K562 (cell line): ENCODE measurements at regions not wholly inside any gene's neighbourhood (a gene's known extent, or its start where the extent isn't known, plus 50 kb on each side); places are given as distances from the start of the nearest gene placed in this dataset.

ENCODE experiments used
- ATAC-seq: fragments of 200-7000 bp; cut with Tn5 transposase; 3 replicates; pipeline ENCODE4 v1.9.1; 2020; ENCODE audit warnings: moderate library complexity
- BruUV-seq: library from RNA; stranded (reverse); fragments of 400-500 nt; replicated peaks from 2 replicates; lab custom pipeline; 2021; lab: Mats Ljungman, UMichigan
- CTCF ChIA-PET: fragments of 300-600 bp; formaldehyde crosslinking; extraction: SDS; loops from one replicate; lab custom pipeline; 2021; ENCODE audit warnings: low intra/inter-chr PET ratio; lab: Yijun Ruan, JAX
- POLR2A ChIA-PET: fragments of 300-600, 350-650 bp; sonication (Branson Sonifier 250); formaldehyde crosslinking; extraction: SDS; loops from one replicate; lab custom pipeline; 2021; ENCODE audit warnings: antibody characterized with exemption, inconsistent platforms; lab: Yijun Ruan, JAX
- DNase-seq, 4 experiments: peaks; one replicate each; pipeline versions ENCODE4 v3.0.0 to v3.0.0-alpha.2; 2011 to 2018; ENCODE audit warnings: low spot score in 3 of 4, mixed read lengths in 3 of 4; ENCODE audit errors: extremely low read depth in 1 of 4
- FAIRE-seq: peaks from 2 replicates; lab custom pipeline; 2011; peaks lifted over from hg19 to GRCh38; lab: Jason Lieb, UNC
- H2AFZ ChIP-seq: 2 replicates; pipeline ENCODE4 v1.6.0; 2011; ENCODE audit warnings: low read depth, low read length, control low read depth, inconsistent platforms
- H3K27ac ChIP-seq: fragments of 200-600 bp; 3 replicates; pipeline ENCODE4 v1.8.0; 2011; ENCODE audit warnings: low read depth, mild to moderate bottlenecking, control low read depth, inconsistent platforms, low read length, moderate library complexity, mixed read lengths; ENCODE audit errors: extremely low read depth
- H3K27me3 ChIP-seq, 2 experiments: fragments of 300-600 bp in 1 of 2; 2 replicates in 1 of 2; 3 replicates in 1 of 2; pipeline versions ENCODE4 v1.6.0 to v1.8.0; 2011; ENCODE audit warnings: inconsistent platforms in 2 of 2, low read length in 2 of 2, mild to moderate bottlenecking in 1 of 2, mixed read lengths in 1 of 2, moderate library complexity in 1 of 2; ENCODE audit not compliant: control insufficient read depth in 2 of 2, insufficient read depth in 2 of 2
- H3K36me3 ChIP-seq: fragments of 300-600 bp; 3 replicates; pipeline ENCODE4 v1.8.0; 2011; ENCODE audit warnings: mild to moderate bottlenecking, low read length, inconsistent platforms; ENCODE audit not compliant: control insufficient read depth, insufficient read depth
- H3K4me1 ChIP-seq, 2 experiments: fragments of 200-600 bp in 1 of 2; replicated peaks in 1 of 2; 2 replicates in 1 of 2; 3 replicates in 1 of 2; pipeline versions ENCODE4 v1.5.1 to v1.8.0; 2011; ENCODE audit warnings: inconsistent platforms in 2 of 2, low read length in 2 of 2, mild to moderate bottlenecking in 1 of 2, mixed read lengths in 1 of 2, moderate library complexity in 1 of 2; ENCODE audit not compliant: control insufficient read depth in 2 of 2, insufficient read depth in 2 of 2
- H3K4me2 ChIP-seq: 2 replicates; pipeline ENCODE4 v1.6.1; 2011; ENCODE audit warnings: low read length, control low read depth, inconsistent platforms, mixed read lengths; ENCODE audit not compliant: insufficient read depth
- H3K4me3 ChIP-seq: fragments of 200-600 bp; sonication (generic), shearing (Covaris generic); 2 replicates; pipeline ENCODE4 v1.5.1; 2016; ENCODE audit warnings: control low read depth, inconsistent platforms
- H3K79me2 ChIP-seq: fragments of 200-600 bp; 3 replicates; pipeline ENCODE4 v1.8.0; 2011; ENCODE audit warnings: low read length, inconsistent platforms; ENCODE audit not compliant: control insufficient read depth, insufficient read depth
- H3K9ac ChIP-seq, 2 experiments: 2 replicates each; pipeline versions ENCODE4 v1.6.0 to v1.6.1; 2011; ENCODE audit warnings: low read depth in 2 of 2, low read length in 2 of 2, control low read depth in 1 of 2, inconsistent platforms in 1 of 2, mild to moderate bottlenecking in 1 of 2, mixed read lengths in 1 of 2; ENCODE audit not compliant: insufficient read depth in 1 of 2
- H3K9me1 ChIP-seq: one replicate; pipeline ENCODE4 v1.6.0; 2011; ENCODE audit warnings: inconsistent platforms, mild to moderate bottlenecking, low read length, moderate library complexity; ENCODE audit not compliant: control insufficient read depth, insufficient read depth
- H3K9me3 ChIP-seq: replicated peaks from 2 replicates; pipeline ENCODE4 v1.5.1; 2011; ENCODE audit warnings: low read depth, low read length, inconsistent platforms; ENCODE audit not compliant: control insufficient read depth, insufficient read depth
- H4K20me1 ChIP-seq: replicated peaks from 2 replicates; pipeline ENCODE4 v1.6.1; 2011; ENCODE audit warnings: low read length, inconsistent platforms, mixed read lengths; ENCODE audit not compliant: control insufficient read depth, insufficient read depth
- ATF6 ChIP-seq: sonication (generic); formaldehyde crosslinking; IDR thresholded peaks from 2 replicates; pipeline ENCODE4 v1.4.0; 2020; ENCODE audit warnings: mild to moderate bottlenecking, missing genetic modification reagents
- CAMTA2 ChIP-seq: fragments of 250-450 bp; sonication (Bioruptor Pico); conservative IDR thresholded peaks from 2 replicates; pipeline ENCODE4 v1.5.1; 2022
- DDX20 ChIP-seq: fragments of 450-650 bp; IDR thresholded peaks from 2 replicates; pipeline ENCODE4 v1.6.1; 2016; ENCODE audit warnings: missing genetic modification characterization, low read depth, mild to moderate bottlenecking, missing compliant biosample characterization, moderate library complexity
- DNMT1 ChIP-seq: fragments of 450-650 bp; IDR thresholded peaks from 2 replicates; pipeline ENCODE4 v1.6.1; 2016; ENCODE audit warnings: antibody characterized with exemption, mild to moderate bottlenecking
- ETV5 ChIP-seq: sonication (generic); formaldehyde crosslinking; IDR thresholded peaks from 2 replicates; pipeline ENCODE4 v1.4.0; 2020; ENCODE audit warnings: low read depth, mild to moderate bottlenecking, missing genetic modification reagents
- FOS ChIP-seq: IDR thresholded peaks from 3 replicates; pipeline ENCODE4 v1.6.1; 2011; ENCODE audit not compliant: insufficient read length; ENCODE audit errors: extremely low read depth
- HDAC6 ChIP-seq: IDR thresholded peaks from 2 replicates; pipeline ENCODE4 v1.6.1; 2012; ENCODE audit warnings: low read depth, mild to moderate bottlenecking, control low read depth, inconsistent platforms, low read length, moderate library complexity
- ILK ChIP-seq: fragments of 450-650 bp; IDR thresholded peaks from 2 replicates; pipeline ENCODE4 v1.6.1; 2016; ENCODE audit warnings: missing genetic modification characterization, low read depth, mild to moderate bottlenecking, missing compliant biosample characterization, moderate library complexity, borderline replicate concordance
- LCOR ChIP-seq: sonication (generic); formaldehyde crosslinking; IDR thresholded peaks from 2 replicates; pipeline ENCODE4 v1.8.0; 2022; ENCODE audit warnings: mild to moderate bottlenecking, missing genetic modification reagents
- MYC ChIP-seq, 2 experiments: fragments of 250-450 bp in 1 of 2; sonication (Bioruptor Pico) in 1 of 2; IDR thresholded peaks; 2 replicates each; pipeline versions ENCODE4 v1.5.1 to v1.6.1; 2012 to 2021; ENCODE audit warnings: low read depth in 2 of 2, borderline replicate concordance in 1 of 2, improper control_type of control experiment in 1 of 2, low read length in 1 of 2, mild to moderate bottlenecking in 1 of 2, moderate library complexity in 1 of 2
- NKRF ChIP-seq: fragments of 450-650 bp; IDR thresholded peaks from 2 replicates; pipeline ENCODE4 v1.6.1; 2016; ENCODE audit warnings: borderline replicate concordance
- OTX1 ChIP-seq: fragments of 450-650 bp; formaldehyde crosslinking; IDR thresholded peaks from 2 replicates; pipeline ENCODE4 v1.4.0; 2022; ENCODE audit warnings: mild to moderate bottlenecking
- POLR2AphosphoS5 ChIP-seq: IDR thresholded peaks from 2 replicates; pipeline ENCODE4 v1.6.1; 2011; ENCODE audit warnings: mild to moderate bottlenecking, low read depth, low read length, moderate library complexity; ENCODE audit not compliant: control insufficient read depth, insufficient read depth
- TAL1 ChIP-seq: fragments of 450-650 bp; IDR thresholded peaks from 2 replicates; pipeline ENCODE4 v1.6.1; 2016; ENCODE audit warnings: mild to moderate bottlenecking
- ZKSCAN8 ChIP-seq: fragments of 200-800 bp; sonication (Bioruptor generic); IDR thresholded peaks from 2 replicates; pipeline ENCODE4 v1.6.1; 2016; ENCODE audit warnings: missing genetic modification characterization, missing compliant biosample characterization
- ZNF217 ChIP-seq: sonication (generic); formaldehyde crosslinking; IDR thresholded peaks from 2 replicates; pipeline ENCODE4 v1.8.0; 2022; ENCODE audit warnings: mild to moderate bottlenecking, missing genetic modification reagents
- ZNF263 ChIP-seq: sonication (generic); formaldehyde crosslinking; IDR thresholded peaks from 2 replicates; pipeline ENCODE4 v1.8.0; 2022; ENCODE audit warnings: mild to moderate bottlenecking, missing genetic modification reagents, borderline replicate concordance
- ZNF551 ChIP-seq: fragments of 250-450 bp; sonication (Bioruptor Pico); IDR thresholded peaks from 2 replicates; pipeline ENCODE4 v1.5.0; 2021; ENCODE audit warnings: mild to moderate bottlenecking, moderate library complexity
- ZSCAN32 ChIP-seq: fragments of 450-650 bp; formaldehyde crosslinking; IDR thresholded peaks from 2 replicates; pipeline ENCODE4 v1.4.0; 2020; ENCODE audit warnings: mild to moderate bottlenecking, moderate library complexity
- in situ Hi-C: fragments of 300-500 bp; cut with MboI; formaldehyde crosslinking; loops from 4 replicates; pipeline ENCODE4 v1.15.0; 2018; ENCODE audit warnings: inconsistent platforms, mixed read lengths
- intact Hi-C: fragments of 100-400 bp; cut with micrococcal nuclease; formaldehyde crosslinking; loops from 2 replicates; pipeline ENCODE4 v1.14.2; 2022

- Histone ChIP-seq H2AFZ (no peak overlapping the region), H3K9me3 (no peaks in the 10 kb centered on the region; the same call in 1 of the 2 replicates), H3K4me2 (no peak overlapping the region), H3K4me3 (no peak overlapping the region), H3K9ac (no peak overlapping the region), H3K27ac (no peak overlapping the region), H3K4me1 (no peaks in the 10 kb centered on the region; a peak in 2 of 5 replicates), H4K20me1 (no peaks in the 10 kb centered on the region), H3K9me1 (no peaks in the 10 kb centered on the region), H3K27me3 (peaks cover 0 to 3% of the 10 kb centered on the region in 2 experiments; a peak in 1 of 5 replicates), H3K36me3 (no peaks in the 10 kb centered on the region), H3K79me2 (no peaks in the 10 kb centered on the region)
- ATAC-seq = no peak
- BruUV-seq = no TSS peak
- FAIRE-seq = no peak
- POLR2A ChIA-PET = interaction anchor here (0.6 to 1.5 kb wide), 2 partner anchors 9 kb away, joined by 3 to 4 read pairs; no protein-coding TSS in a partner anchor
- in situ Hi-C loops = no loop called here
- no peak for DNase-seq
- CTCF ChIA-PET = no interaction called here
- TF ChIP-seq FOS (no peak), ZNF551 (CRISPR knock-in tag) (no peak), DDX20 (tag) (no peak), NKRF (no peak), MYC (IDR thresholded peaks at IDR 0.05; ENCODE audit: low read depth, low read length) (no peak), MYC (CRISPR knock-in tag; IDR thresholded peaks at IDR 0.05; ENCODE audit: borderline replicate concordance, low read depth) (no peak), ZNF217 (no peak), LCOR (CRISPR knock-in tag) (no peak), ETV5 (CRISPR knock-in tag) (no peak), ILK (tag) (no peak), DNMT1 (no peak), TAL1 (no peak), ATF6 (no peak), CAMTA2 (CRISPR knock-in tag) (no peak), ZNF263 (CRISPR knock-in tag) (no peak), OTX1 (CRISPR knock-in tag) (no peak), POLR2AphosphoS5 (no peak), ZKSCAN8 (CRISPR knock-in tag) (no peak), ZSCAN32 (CRISPR knock-in tag) (no peak), HDAC6 (no peak)
- intact Hi-C loops = no loop called here
Measured at GRCh38 chr7:152508701-152509100, 72.9 kb upstream of the KMT2C start.
